ENCODE measurements at regions not wholly inside any gene's neighbourhood (a gene's known extent, or its start where the extent isn't known, plus 50 kb on each side); places are given as distances from the start of the nearest gene placed in this dataset.

DNA sequence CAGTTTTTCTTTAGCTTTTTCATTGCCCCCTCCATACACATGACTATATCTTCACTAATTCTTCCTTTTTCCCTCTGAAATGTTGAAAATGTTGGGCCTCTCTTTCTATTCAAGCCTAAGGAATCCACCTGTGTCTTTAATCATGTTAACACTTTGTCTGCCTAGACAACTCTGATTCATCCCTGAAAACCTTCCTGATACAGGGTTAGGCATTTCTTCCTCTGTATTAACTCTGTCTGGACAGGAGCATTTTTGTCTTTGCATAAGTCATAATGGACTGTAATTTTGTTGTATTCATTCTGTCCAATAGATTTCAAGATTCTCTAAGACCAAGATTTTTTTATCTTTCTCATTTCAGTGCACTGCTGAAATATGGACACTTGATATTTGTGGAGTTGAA, 297.3 kb downstream of the IKZF2 start:
- TF ChIP-seq, protein P1, sequence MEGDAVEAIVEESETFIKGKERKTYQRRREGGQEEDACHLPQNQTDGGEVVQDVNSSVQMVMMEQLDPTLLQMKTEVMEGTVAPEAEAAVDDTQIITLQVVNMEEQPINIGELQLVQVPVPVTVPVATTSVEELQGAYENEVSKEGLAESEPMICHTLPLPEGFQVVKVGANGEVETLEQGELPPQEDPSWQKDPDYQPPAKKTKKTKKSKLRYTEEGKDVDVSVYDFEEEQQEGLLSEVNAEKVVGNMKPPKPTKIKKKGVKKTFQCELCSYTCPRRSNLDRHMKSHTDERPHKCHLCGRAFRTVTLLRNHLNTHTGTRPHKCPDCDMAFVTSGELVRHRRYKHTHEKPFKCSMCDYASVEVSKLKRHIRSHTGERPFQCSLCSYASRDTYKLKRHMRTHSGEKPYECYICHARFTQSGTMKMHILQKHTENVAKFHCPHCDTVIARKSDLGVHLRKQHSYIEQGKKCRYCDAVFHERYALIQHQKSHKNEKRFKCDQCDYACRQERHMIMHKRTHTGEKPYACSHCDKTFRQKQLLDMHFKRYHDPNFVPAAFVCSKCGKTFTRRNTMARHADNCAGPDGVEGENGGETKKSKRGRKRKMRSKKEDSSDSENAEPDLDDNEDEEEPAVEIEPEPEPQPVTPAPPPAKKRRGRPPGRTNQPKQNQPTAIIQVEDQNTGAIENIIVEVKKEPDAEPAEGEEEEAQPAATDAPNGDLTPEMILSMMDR (IDR thresholded peaks at IDR 0.05), result no peak
- TF ChIP-seq POLR2A (IDR thresholded peaks at IDR 0.05), result no peak

All from Peyer's patch (tissue), 4 donors.